ENCODE measurements at regions not wholly inside any gene's neighbourhood (a gene's known extent, or its start where the extent isn't known, plus 50 kb on each side); places are given as distances from the start of the nearest gene placed in this dataset.

DNA sequence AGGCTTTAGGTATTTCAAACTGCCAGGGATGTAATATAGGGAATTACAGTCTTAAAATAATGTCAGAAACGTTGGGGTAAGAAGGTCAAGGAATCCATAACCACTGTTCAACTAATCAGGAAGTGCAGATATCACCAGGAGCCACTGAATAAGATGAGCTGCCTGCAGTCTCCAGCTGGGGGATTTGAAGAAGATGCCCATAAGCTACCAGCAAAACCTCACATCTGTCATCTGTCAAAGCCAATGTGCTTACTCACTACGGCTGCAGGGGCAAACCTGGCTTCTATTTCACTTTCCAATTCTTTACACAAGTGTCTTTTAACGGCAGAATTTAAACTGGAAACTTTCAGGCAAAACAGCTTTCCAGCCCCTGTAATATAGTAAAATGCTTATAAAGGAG, 1410.1 kb upstream of the ATXN8OS start:
- H3K4me1 ChIP-seq (ENCODE audit: control insufficient read depth in 4 of 4, insufficient read depth in 4 of 4, low read length in 3 of 4), result no peaks in the 10 kb centered on the region
- no peak overlapping the region for H3K9ac ChIP-seq (ENCODE audit: low read depth in 1 of 2, low read length in 2 of 2)
- no peaks in the 10 kb centered on the region for H3K27me3 ChIP-seq (ENCODE audit: control insufficient read depth in 4 of 4, insufficient read depth in 4 of 4, low read length in 3 of 4)
- TF ChIP-seq YY1 (IDR thresholded peaks at IDR 0.05) (no peak), RAD21 (IDR thresholded peaks at IDR 0.05) (no peak), FOXA2 (IDR thresholded peaks at IDR 0.05) (no peak), RXRA (IDR thresholded peaks at IDR 0.05) (no peak), SP1 (IDR thresholded peaks at IDR 0.05) (no peak), MAX (IDR thresholded peaks at IDR 0.05) (no peak), JUND (IDR thresholded peaks at IDR 0.05) (no peak), FOXA1 (IDR thresholded peaks at IDR 0.05) (no peak)
- no peak for DNase-seq (ENCODE audit: low spot score)
- H3K27ac ChIP-seq (ENCODE audit: low read depth in 1 of 2, low read length in 2 of 2), result no peak overlapping the region
- no peak overlapping the region for H3K4me3 ChIP-seq (ENCODE audit: low read depth in 1 of 3, low read length in 3 of 3)
- 42% methylated on average over 3 of the region's 3 CpGs for WGBS
- H3K36me3 ChIP-seq (ENCODE audit: control insufficient read depth in 4 of 4, insufficient read depth in 3 of 4, low read depth in 1 of 4, low read length in 3 of 4), result no peaks in the 10 kb centered on the region
- H3K9me3 ChIP-seq (ENCODE audit: control insufficient read depth in 4 of 4, low read length in 3 of 4), result no peaks in the 10 kb centered on the region

DNA sequence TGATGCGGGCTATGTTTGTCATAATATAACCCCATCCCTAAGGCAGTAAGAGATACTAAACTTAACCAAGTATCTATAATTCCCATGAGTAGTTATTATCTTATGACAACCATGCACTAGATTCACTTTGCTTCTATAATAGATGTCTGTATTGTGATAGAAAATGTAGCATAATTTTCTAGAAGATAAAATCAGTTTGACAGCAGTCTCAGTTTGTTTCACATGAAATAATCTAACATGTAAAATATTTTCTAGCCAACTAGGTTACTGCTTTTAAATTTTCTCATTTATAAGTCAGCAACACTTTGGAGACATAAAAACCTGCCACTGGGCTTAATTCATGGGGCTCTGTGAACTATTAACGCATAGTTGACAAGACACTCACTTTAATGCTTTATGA, 1410.7 kb upstream of the ATXN8OS start:
- TF ChIP-seq FOXA1 (IDR thresholded peaks at IDR 0.05) (no peak), MAX (IDR thresholded peaks at IDR 0.05) (no peak), YY1 (IDR thresholded peaks at IDR 0.05) (no peak), RXRA (IDR thresholded peaks at IDR 0.05) (no peak), NR2F2 (IDR thresholded peaks at IDR 0.05) (no peak), REST (IDR thresholded peaks at IDR 0.05) (no peak), TAF1 (conservative IDR thresholded peaks at IDR 0.05) (no peak), RAD21 (IDR thresholded peaks at IDR 0.05) (no peak), JUND (IDR thresholded peaks at IDR 0.05) (no peak), ZBTB33 (IDR thresholded peaks at IDR 0.05) (no peak), FOXA2 (IDR thresholded peaks at IDR 0.05) (no peak), HNF4G (IDR thresholded peaks at IDR 0.05) (no peak), ATF3 (IDR thresholded peaks at IDR 0.05) (no peak), CTCF (IDR thresholded peaks at IDR 0.05; ENCODE audit: low read depth, low read length, missing input control) (no peak)
- WGBS, result 62% methylated on average over 2 of the region's 2 CpGs
- Histone ChIP-seq H3K36me3 (ENCODE audit: control insufficient read depth in 4 of 4, insufficient read depth in 3 of 4, low read depth in 1 of 4, low read length in 3 of 4) (no peaks in the 10 kb centered on the region), H3K9ac (ENCODE audit: low read depth in 1 of 2, low read length in 2 of 2) (no peak overlapping the region), H3K27me3 (ENCODE audit: control insufficient read depth in 4 of 4, insufficient read depth in 4 of 4, low read length in 3 of 4) (no peaks in the 10 kb centered on the region), H3K27ac (ENCODE audit: low read depth in 1 of 2, low read length in 2 of 2) (no peak overlapping the region), H3K9me3 (ENCODE audit: control insufficient read depth in 4 of 4, low read length in 3 of 4) (no peaks in the 10 kb centered on the region), H3K4me3 (ENCODE audit: low read depth in 1 of 3, low read length in 3 of 3) (no peak overlapping the region), H3K4me1 (ENCODE audit: control insufficient read depth in 4 of 4, insufficient read depth in 4 of 4, low read length in 3 of 4) (no peaks in the 10 kb centered on the region)
- no peak for DNase-seq (ENCODE audit: low spot score)
